ENCODE measurements at regions not wholly inside any gene's neighbourhood (a gene's known extent, or its start where the extent isn't known, plus 50 kb on each side); places are given as distances from the start of the nearest gene placed in this dataset.

GRCh38 chr12:78439666-78440065, 424.9 kb upstream of the SYT1 start:
- H4K20me1 ChIP-seq (ENCODE audit: insufficient read depth, low read length): no peaks in the 10 kb centered on the region
- H3K9ac ChIP-seq (ENCODE audit: low read length): no peak overlapping the region
- H3K27me3 ChIP-seq (replicated peaks; ENCODE audit: insufficient read depth, low read length): no peaks in the 10 kb centered on the region
- no peaks in the 10 kb centered on the region for H3K9me3 ChIP-seq (replicated peaks; ENCODE audit: insufficient read depth, low read length)
- no peak for DNase-seq
- no peaks in the 10 kb centered on the region for H3K36me3 ChIP-seq (replicated peaks; ENCODE audit: insufficient read depth, low read length)
- TF ChIP-seq, protein P1, sequence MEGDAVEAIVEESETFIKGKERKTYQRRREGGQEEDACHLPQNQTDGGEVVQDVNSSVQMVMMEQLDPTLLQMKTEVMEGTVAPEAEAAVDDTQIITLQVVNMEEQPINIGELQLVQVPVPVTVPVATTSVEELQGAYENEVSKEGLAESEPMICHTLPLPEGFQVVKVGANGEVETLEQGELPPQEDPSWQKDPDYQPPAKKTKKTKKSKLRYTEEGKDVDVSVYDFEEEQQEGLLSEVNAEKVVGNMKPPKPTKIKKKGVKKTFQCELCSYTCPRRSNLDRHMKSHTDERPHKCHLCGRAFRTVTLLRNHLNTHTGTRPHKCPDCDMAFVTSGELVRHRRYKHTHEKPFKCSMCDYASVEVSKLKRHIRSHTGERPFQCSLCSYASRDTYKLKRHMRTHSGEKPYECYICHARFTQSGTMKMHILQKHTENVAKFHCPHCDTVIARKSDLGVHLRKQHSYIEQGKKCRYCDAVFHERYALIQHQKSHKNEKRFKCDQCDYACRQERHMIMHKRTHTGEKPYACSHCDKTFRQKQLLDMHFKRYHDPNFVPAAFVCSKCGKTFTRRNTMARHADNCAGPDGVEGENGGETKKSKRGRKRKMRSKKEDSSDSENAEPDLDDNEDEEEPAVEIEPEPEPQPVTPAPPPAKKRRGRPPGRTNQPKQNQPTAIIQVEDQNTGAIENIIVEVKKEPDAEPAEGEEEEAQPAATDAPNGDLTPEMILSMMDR (IDR thresholded peaks at IDR 0.05; ENCODE audit: low read length): no peak
- TF ChIP-seq EZH2phosphoT487 (IDR thresholded peaks at IDR 0.05; ENCODE audit: low read length): no peak
- TF ChIP-seq EZH2 (optimal IDR thresholded peaks at IDR 0.05; ENCODE audit: low read depth, low read length): no peak
- H3K79me2 ChIP-seq (ENCODE audit: low read length): no peaks in the 10 kb centered on the region
- no peak overlapping the region for H3K4me2 ChIP-seq (ENCODE audit: low read depth, low read length)
- no peaks in the 10 kb centered on the region for H3F3A ChIP-seq (ENCODE audit: insufficient read depth, low read length)
- no peaks in the 10 kb centered on the region for H3K9me2 ChIP-seq (replicated peaks; ENCODE audit: insufficient read depth, low read length)
- H3K4me1 ChIP-seq (ENCODE audit: low read length): no peaks in the 10 kb centered on the region
- no peak overlapping the region for H3K4me3 ChIP-seq (ENCODE audit: low read length)
- no peak overlapping the region for H2AFZ ChIP-seq (ENCODE audit: low read length)
- no peak overlapping the region for H3K27ac ChIP-seq (ENCODE audit: low read length)

- no peaks in the 10 kb centered on the region for H3K9me2 ChIP-seq (replicated peaks; ENCODE audit: insufficient read depth, low read length)
- DNase-seq: no peak
- H3K4me1 ChIP-seq (ENCODE audit: low read length): no peaks in the 10 kb centered on the region
- no peaks in the 10 kb centered on the region for H3K79me2 ChIP-seq (ENCODE audit: low read length)
- H4K20me1 ChIP-seq (ENCODE audit: insufficient read depth, low read length): no peaks in the 10 kb centered on the region
- TF ChIP-seq, protein P1 (IDR thresholded peaks at IDR 0.05; ENCODE audit: low read length): no peak
- no peak for TF ChIP-seq EZH2phosphoT487 (IDR thresholded peaks at IDR 0.05; ENCODE audit: low read length)
- TF ChIP-seq EZH2 (optimal IDR thresholded peaks at IDR 0.05; ENCODE audit: low read depth, low read length): no peak
- no peak overlapping the region for H3K27ac ChIP-seq (ENCODE audit: low read length)
- H3K4me3 ChIP-seq (ENCODE audit: low read length): no peak overlapping the region
- H3F3A ChIP-seq (ENCODE audit: insufficient read depth, low read length): no peaks in the 10 kb centered on the region
- no peaks in the 10 kb centered on the region for H3K9me3 ChIP-seq (replicated peaks; ENCODE audit: insufficient read depth, low read length)
- H3K4me2 ChIP-seq (ENCODE audit: low read depth, low read length): no peak overlapping the region
- no peaks in the 10 kb centered on the region for H3K27me3 ChIP-seq (replicated peaks; ENCODE audit: insufficient read depth, low read length)
- H3K9ac ChIP-seq (ENCODE audit: low read length): no peak overlapping the region
- no peaks in the 10 kb centered on the region for H3K36me3 ChIP-seq (replicated peaks; ENCODE audit: insufficient read depth, low read length)
- no peak overlapping the region for H2AFZ ChIP-seq (ENCODE audit: low read length)
Observed at GRCh38 chr12:78441737-78442453, 422.7 kb upstream of the SYT1 start.

- no peak for DNase-seq
- H3K27ac ChIP-seq (ENCODE audit: low read length): no peak overlapping the region
- TF ChIP-seq, protein P1 (IDR thresholded peaks at IDR 0.05; ENCODE audit: low read length): no peak
- TF ChIP-seq EZH2 (optimal IDR thresholded peaks at IDR 0.05; ENCODE audit: low read depth, low read length) (no peak), EZH2phosphoT487 (IDR thresholded peaks at IDR 0.05; ENCODE audit: low read length) (no peak)
- no peak overlapping the region for H3K9ac ChIP-seq (ENCODE audit: low read length)
- no peaks in the 10 kb centered on the region for H3K9me2 ChIP-seq (replicated peaks; ENCODE audit: insufficient read depth, low read length)
- H3K9me3 ChIP-seq (replicated peaks; ENCODE audit: insufficient read depth, low read length): no peaks in the 10 kb centered on the region
- H3K27me3 ChIP-seq (replicated peaks; ENCODE audit: insufficient read depth, low read length): no peaks in the 10 kb centered on the region
- H2AFZ ChIP-seq (ENCODE audit: low read length): no peak overlapping the region
- no peaks in the 10 kb centered on the region for H3K4me1 ChIP-seq (ENCODE audit: low read length)
- H3K36me3 ChIP-seq (replicated peaks; ENCODE audit: insufficient read depth, low read length): no peaks in the 10 kb centered on the region
- H3F3A ChIP-seq (ENCODE audit: insufficient read depth, low read length): no peaks in the 10 kb centered on the region
- no peaks in the 10 kb centered on the region for H3K79me2 ChIP-seq (ENCODE audit: low read length)
- H3K4me3 ChIP-seq (ENCODE audit: low read length): no peak overlapping the region
- no peak overlapping the region for H3K4me2 ChIP-seq (ENCODE audit: low read depth, low read length)
- no peaks in the 10 kb centered on the region for H4K20me1 ChIP-seq (ENCODE audit: insufficient read depth, low read length)
Observed at GRCh38 chr12:78442454-78442801, 422.1 kb upstream of the SYT1 start.
